CD4-positive, alpha-beta T cell treated with Interleukin-15 for 4 hours (primary cell): ENCODE measurements at regions not wholly inside any gene's neighbourhood (a gene's known extent, or its start where the extent isn't known, plus 50 kb on each side); places are given as distances from the start of the nearest gene placed in this dataset.
A peak's percentile ranks its signal among the peaks of the same experiment; 100 is the strongest.

ENCODE experiments used
- DNase-seq: peaks from one replicate; pipeline ENCODE4 v3.0.0-alpha.2; 2020; ENCODE audit warnings: low spot score

GRCh38 chr12:45627407-45628069 lies 102.0 kb upstream of the ARID2 start:
- DNase-seq, result no peak

GRCh38 chr12:45629292-45629691 lies 100.2 kb upstream of the ARID2 start:
- no peak for DNase-seq

- DNase-seq, result no peak
These were observed 95.8 kb upstream of the ARID2 start for GRCh38 chr12:45633733-45634132.

GRCh38 chr12:45634273-45634917 lies 95.1 kb upstream of the ARID2 start:
- DNase-seq, result no peak

- DNase-seq, result no peak
These were observed 92.3 kb upstream of the ARID2 start for GRCh38 chr12:45637242-45637641.

- DNase-seq, result no peak
These were observed 91.8 kb upstream of the ARID2 start for GRCh38 chr12:45637706-45638105.

GRCh38 chr12:45638386-45638785 lies 91.1 kb upstream of the ARID2 start:
- no peak for DNase-seq

GRCh38 chr12:45644541-45644940 lies 85.0 kb upstream of the ARID2 start:
- DNase-seq, result peak; percentile 4

- no peak for DNase-seq
These were observed 82.5 kb upstream of the ARID2 start for GRCh38 chr12:45646851-45647581.

- DNase-seq, result no peak
These were observed 81.4 kb upstream of the ARID2 start for GRCh38 chr12:45648070-45648469.

- DNase-seq, result no peak
These were observed 78.5 kb upstream of the ARID2 start for GRCh38 chr12:45651029-45651428.

- DNase-seq, result no peak
These were observed 75.4 kb upstream of the ARID2 start for GRCh38 chr12:45654002-45654665.

- peak; percentile 66 for DNase-seq
These were observed 74.3 kb upstream of the ARID2 start for GRCh38 chr12:45655186-45655585.

GRCh38 chr12:45655743-45656142 lies 73.8 kb upstream of the ARID2 start:
- no peak for DNase-seq

- no peak for DNase-seq
These were observed 71.5 kb upstream of the ARID2 start for GRCh38 chr12:45658020-45658419.

GRCh38 chr12:45660330-45660729 lies 69.2 kb upstream of the ARID2 start:
- no peak for DNase-seq

- no peak for DNase-seq
These were observed 66.1 kb upstream of the ARID2 start for GRCh38 chr12:45663455-45663854.

GRCh38 chr12:45665941-45666340 lies 63.6 kb upstream of the ARID2 start:
- DNase-seq, result no peak

- peak; percentile 10 for DNase-seq
These were observed 63.1 kb upstream of the ARID2 start for GRCh38 chr12:45666396-45666795.

- DNase-seq, result no peak
These were observed 62.7 kb upstream of the ARID2 start for GRCh38 chr12:45666816-45667215.

- DNase-seq, result no peak
These were observed 61.7 kb upstream of the ARID2 start for GRCh38 chr12:45667761-45668160.

GRCh38 chr12:45668641-45669040 lies 60.9 kb upstream of the ARID2 start:
- DNase-seq, result no peak

- DNase-seq, result peak; percentile 9
These were observed 60.4 kb upstream of the ARID2 start for GRCh38 chr12:45669093-45669492.
